ENCODE measurements at regions not wholly inside any gene's neighbourhood (a gene's known extent, or its start where the extent isn't known, plus 50 kb on each side); places are given as distances from the start of the nearest gene placed in this dataset.
A peak's percentile ranks its signal among the peaks of the same experiment; 100 is the strongest.

DNA sequence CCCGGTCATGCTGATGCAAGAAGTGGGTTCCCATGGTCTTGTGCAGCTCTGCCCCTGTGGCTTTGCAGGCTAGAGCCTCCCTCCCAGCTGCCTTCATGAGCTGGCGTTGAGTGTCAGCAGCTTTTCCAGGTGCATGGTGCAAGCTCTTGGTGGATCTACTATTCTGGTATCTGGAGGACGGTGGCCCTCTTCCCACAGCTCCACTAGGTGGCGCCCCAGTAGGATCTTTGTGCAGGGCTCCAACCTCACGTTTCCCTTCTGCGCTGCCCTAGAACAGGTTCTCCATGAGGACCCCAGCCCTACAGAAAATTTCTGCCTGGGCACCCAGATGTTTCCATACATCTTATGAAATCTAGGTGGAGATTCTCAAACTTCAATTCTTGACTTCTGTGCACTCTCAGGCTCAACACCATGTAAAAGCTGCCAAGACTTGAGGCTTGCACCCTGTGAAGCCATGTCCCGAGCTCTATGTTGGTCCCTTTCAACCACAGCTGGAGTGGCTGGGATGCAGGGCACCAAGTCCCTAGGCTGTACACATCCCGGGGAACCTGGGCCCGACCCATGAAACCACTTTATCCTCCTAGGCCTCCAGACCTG lies 238.4 kb upstream of the MDFIC2 start (continued):
- TF ChIP-seq, protein P1, sequence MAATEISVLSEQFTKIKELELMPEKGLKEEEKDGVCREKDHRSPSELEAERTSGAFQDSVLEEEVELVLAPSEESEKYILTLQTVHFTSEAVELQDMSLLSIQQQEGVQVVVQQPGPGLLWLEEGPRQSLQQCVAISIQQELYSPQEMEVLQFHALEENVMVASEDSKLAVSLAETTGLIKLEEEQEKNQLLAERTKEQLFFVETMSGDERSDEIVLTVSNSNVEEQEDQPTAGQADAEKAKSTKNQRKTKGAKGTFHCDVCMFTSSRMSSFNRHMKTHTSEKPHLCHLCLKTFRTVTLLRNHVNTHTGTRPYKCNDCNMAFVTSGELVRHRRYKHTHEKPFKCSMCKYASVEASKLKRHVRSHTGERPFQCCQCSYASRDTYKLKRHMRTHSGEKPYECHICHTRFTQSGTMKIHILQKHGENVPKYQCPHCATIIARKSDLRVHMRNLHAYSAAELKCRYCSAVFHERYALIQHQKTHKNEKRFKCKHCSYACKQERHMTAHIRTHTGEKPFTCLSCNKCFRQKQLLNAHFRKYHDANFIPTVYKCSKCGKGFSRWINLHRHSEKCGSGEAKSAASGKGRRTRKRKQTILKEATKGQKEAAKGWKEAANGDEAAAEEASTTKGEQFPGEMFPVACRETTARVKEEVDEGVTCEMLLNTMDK (IDR thresholded peaks at IDR 0.05; ENCODE audit: borderline replicate concordance, insufficient read depth, low read depth, low read length, poor library complexity, severe bottlenecking), result peak; percentile 32
- TF ChIP-seq FOXJ3 (CRISPR knock-in tag; IDR thresholded peaks at IDR 0.05) (no peak), ZKSCAN3 (CRISPR knock-in tag; IDR thresholded peaks at IDR 0.05) (no peak), RAD21 (CRISPR knock-in tag; conservative IDR thresholded peaks at IDR 0.05 in 1 of 2, IDR thresholded peaks at IDR 0.05 in 1 of 2) (peak; percentile 45 to 63; a peak in 3 of 4 replicates), REST (IDR thresholded peaks at IDR 0.05; ENCODE audit: borderline replicate concordance) (peak; percentile 23; the same call in 1 of the 2 replicates), REST (CRISPR knock-in tag; IDR thresholded peaks at IDR 0.05; ENCODE audit: low read depth) (no peak)
